ENCODE measurements at regions not wholly inside any gene's neighbourhood (a gene's known extent, or its start where the extent isn't known, plus 50 kb on each side); places are given as distances from the start of the nearest gene placed in this dataset.

DNA sequence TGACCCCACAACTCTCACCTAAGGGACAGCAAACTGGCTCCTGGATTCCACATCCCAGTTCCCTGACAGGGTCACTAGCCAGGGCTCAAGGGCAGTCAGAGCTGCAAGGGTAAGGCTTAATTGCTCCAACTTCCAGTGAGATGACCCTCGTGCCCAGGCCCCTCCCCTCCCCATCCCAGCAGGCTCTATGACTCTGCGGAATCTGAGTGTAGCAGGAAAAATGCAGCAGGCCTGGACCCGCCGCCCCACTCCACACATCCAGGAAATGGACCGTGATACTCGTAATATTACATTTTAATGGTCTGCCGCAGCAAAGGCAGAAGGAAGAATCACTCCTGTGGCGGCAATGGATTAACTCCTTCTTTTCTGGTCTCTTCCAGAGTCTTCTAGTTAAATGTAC, 91.7 kb upstream of the CHST15 start:
- POLR2A ChIA-PET = no interaction called here
- BruUV-seq (replicated peaks) = no TSS peak
- CTCF ChIA-PET = interaction anchor here (0.8 kb wide), 1 partner anchor 191 kb away, joined by 3 read pairs; no protein-coding TSS in a partner anchor

DNA sequence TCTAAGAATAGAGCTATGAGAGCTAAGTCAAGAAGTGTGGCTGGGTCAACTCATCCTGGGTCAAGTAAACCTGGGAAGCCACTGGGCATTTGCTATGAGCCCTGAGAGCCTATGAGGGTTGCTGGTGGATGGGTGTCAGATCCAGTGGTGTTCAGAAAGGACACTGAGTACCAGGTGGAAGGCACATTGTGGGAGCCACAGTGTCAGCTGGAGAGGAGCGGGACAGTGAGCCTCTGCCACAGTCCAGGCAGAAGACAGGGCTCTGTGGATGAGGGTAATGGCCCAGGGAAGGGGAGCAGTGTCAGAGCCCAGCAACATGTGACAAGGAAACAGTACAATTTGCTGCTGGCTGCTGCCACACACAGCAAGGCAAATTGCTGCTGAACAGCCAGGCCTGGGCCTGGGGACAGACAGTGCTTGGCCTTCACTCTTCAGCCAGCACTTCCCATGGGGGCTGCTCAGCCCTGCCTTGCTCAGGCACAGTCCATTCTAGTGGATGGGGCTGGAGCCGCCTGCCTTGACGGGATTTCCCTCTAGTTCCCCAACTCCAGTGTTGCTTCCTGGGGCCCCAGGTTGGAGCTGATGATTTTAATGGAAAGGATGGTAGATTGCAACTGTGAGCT, 90.9 kb upstream of the CHST15 start:
- ChIA-PET POLR2A (no interaction called here), RAD21 (ENCODE audit: unreplicated experiment) (no interaction called here), SMC1A (ENCODE audit: uncharacterized antibody, unreplicated experiment) (interaction anchor here (0.6 kb wide), 1 partner anchor 8 kb away, joined by 3 read pairs; no protein-coding TSS in a partner anchor), CTCF (no interaction called here)
- Histone ChIP-seq H3K36me3 (ENCODE audit: control insufficient read depth in 2 of 2, insufficient read depth in 2 of 2, low read length in 1 of 2) (no peaks in the 10 kb centered on the region), H3K4me3 (no peak overlapping the region), H3K9me3 (replicated peaks; ENCODE audit: control insufficient read depth, insufficient read depth, low read length) (no peaks in the 10 kb centered on the region), H3K27ac (ENCODE audit: control insufficient read depth, insufficient read depth) (no peak overlapping the region), H3K9ac (ENCODE audit: control insufficient read depth, insufficient read depth, low read length) (no peak overlapping the region), H4K20me1 (ENCODE audit: control insufficient read depth, insufficient read depth) (no peaks in the 10 kb centered on the region), H2AFZ (ENCODE audit: control insufficient read depth, low read depth, low read length) (no peak overlapping the region), H3K4me2 (ENCODE audit: control insufficient read depth, insufficient read depth) (no peak overlapping the region), H3K27me3 (replicated peaks in 1 of 2; ENCODE audit: control insufficient read depth in 2 of 2, insufficient read depth in 2 of 2, low read length in 1 of 2) (no peaks in the 10 kb centered on the region), H3K79me2 (ENCODE audit: control insufficient read depth, insufficient read depth, low read length) (no peaks in the 10 kb centered on the region), H3K4me1 (ENCODE audit: control insufficient read depth, insufficient read depth, low read length) (peaks cover 13% of the 10 kb centered on the region)
- in situ Hi-C loops (cut with MboI) (no loop called here), intact Hi-C loops (cut with micrococcal nuclease; ENCODE audit: unreplicated experiment) (no loop called here)
- no peak for FAIRE-seq
- 77% methylated on average over 3 of the region's 3 CpGs for WGBS (ENCODE audit: insufficient coverage, insufficient replicate concordance, low lambda C conversion rate, missing lambda C conversion rate)
- BruUV-seq (replicated peaks) = no TSS peak
- DNase-seq (ENCODE audit: low read depth, low spot score) = no peak
- no peak for ATAC-seq
- TF ChIP-seq EP300 (IDR thresholded peaks at IDR 0.05; ENCODE audit: borderline replicate concordance in 1 of 2, control insufficient read depth in 1 of 2, low read depth in 2 of 2, low read length in 2 of 2) (no peak), ZNF622 (IDR thresholded peaks at IDR 0.05) (no peak), BCL11A (IDR thresholded peaks at IDR 0.05; ENCODE audit: low read depth, low read length) (no peak), EGR1 (IDR thresholded peaks at IDR 0.05; ENCODE audit: borderline replicate concordance in 1 of 2, low read depth in 2 of 2, low read length in 2 of 2) (no peak), IKZF1 (conservative IDR thresholded peaks at IDR 0.05) (no peak), POLR2AphosphoS5 (IDR thresholded peaks at IDR 0.05; ENCODE audit: low read length) (no peak), MTA3 (IDR thresholded peaks at IDR 0.05; ENCODE audit: borderline replicate concordance, low read length) (no peak), TAF1 (IDR thresholded peaks at IDR 0.05; ENCODE audit: borderline replicate concordance, low read depth, low read length) (no peak), ZNF217 (IDR thresholded peaks at IDR 0.05) (no peak), ZZZ3 (IDR thresholded peaks at IDR 0.05; ENCODE audit: control insufficient read depth, insufficient read length, low read depth) (no peak), KDM1A (IDR thresholded peaks at IDR 0.05; ENCODE audit: borderline replicate concordance) (no peak), DPF2 (IDR thresholded peaks at IDR 0.05) (no peak), BHLHE40 (IDR thresholded peaks at IDR 0.05; ENCODE audit: borderline replicate concordance in 1 of 2, low read depth in 2 of 2, low read length in 1 of 2) (no peak), FOXK2 (IDR thresholded peaks at IDR 0.05) (no peak)
- TF ChIP-seq, protein P1, sequence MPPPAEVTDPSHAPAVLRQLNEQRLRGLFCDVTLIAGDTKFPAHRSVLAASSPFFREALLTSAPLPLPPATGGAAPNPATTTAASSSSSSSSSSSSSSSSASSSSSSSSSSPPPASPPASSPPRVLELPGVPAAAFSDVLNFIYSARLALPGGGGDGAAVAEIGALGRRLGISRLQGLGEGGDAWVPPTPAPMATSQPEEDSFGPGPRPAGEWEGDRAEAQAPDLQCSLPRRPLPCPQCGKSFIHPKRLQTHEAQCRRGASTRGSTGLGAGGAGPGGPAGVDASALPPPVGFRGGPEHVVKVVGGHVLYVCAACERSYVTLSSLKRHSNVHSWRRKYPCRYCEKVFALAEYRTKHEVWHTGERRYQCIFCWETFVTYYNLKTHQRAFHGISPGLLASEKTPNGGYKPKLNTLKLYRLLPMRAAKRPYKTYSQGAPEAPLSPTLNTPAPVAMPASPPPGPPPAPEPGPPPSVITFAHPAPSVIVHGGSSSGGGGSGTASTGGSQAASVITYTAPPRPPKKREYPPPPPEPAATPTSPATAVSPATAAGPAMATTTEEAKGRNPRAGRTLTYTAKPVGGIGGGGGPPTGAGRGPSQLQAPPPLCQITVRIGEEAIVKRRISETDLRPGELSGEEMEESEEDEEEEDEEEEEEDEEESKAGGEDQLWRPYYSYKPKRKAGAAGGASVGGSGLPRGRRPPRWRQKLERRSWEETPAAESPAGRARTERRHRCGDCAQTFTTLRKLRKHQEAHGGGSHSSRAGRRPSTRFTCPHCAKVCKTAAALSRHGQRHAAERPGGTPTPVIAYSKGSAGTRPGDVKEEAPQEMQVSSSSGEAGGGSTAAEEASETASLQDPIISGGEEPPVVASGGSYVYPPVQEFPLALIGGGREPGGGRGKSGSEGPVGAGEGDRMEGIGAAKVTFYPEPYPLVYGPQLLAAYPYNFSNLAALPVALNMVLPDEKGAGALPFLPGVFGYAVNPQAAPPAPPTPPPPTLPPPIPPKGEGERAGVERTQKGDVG (CRISPR knock-in tag; IDR thresholded peaks at IDR 0.05) = no peak

More for the DNA sequence above, 91.7 kb upstream of the CHST15 start:
- SMC1A ChIA-PET (ENCODE audit: uncharacterized antibody, unreplicated experiment) = no interaction called here
- DNase-seq (ENCODE audit: low read depth, low spot score) (no peak), ATAC-seq (no peak), FAIRE-seq (no peak)
- H3K36me3 ChIP-seq (ENCODE audit: control insufficient read depth in 2 of 2, insufficient read depth in 2 of 2, low read length in 1 of 2) = no peaks in the 10 kb centered on the region
- no peaks in the 10 kb centered on the region for H3K27me3 ChIP-seq (replicated peaks in 1 of 2; ENCODE audit: control insufficient read depth in 2 of 2, insufficient read depth in 2 of 2, low read length in 1 of 2)
- intact Hi-C loops (cut with micrococcal nuclease; ENCODE audit: unreplicated experiment) (no loop called here), in situ Hi-C loops (cut with MboI) (no loop called here)
- WGBS (ENCODE audit: insufficient coverage, insufficient replicate concordance, low lambda C conversion rate, missing lambda C conversion rate) = 71% methylated on average over 8 of the region's 8 CpGs
- RAD21 ChIA-PET (ENCODE audit: unreplicated experiment) = no interaction called here
- H3K4me1 ChIP-seq (ENCODE audit: control insufficient read depth, insufficient read depth, low read length) = peaks cover 13% of the 10 kb centered on the region
- no peak overlapping the region for H3K4me2 ChIP-seq (ENCODE audit: control insufficient read depth, insufficient read depth)
- TF ChIP-seq KAT2A (conservative IDR thresholded peaks at IDR 0.05; ENCODE audit: control insufficient read depth, low read depth, low read length) = no peak
- TF ChIP-seq TBL1XR1 (IDR thresholded peaks at IDR 0.05; ENCODE audit: low read depth, low read length) = no peak
- H3K9ac ChIP-seq (ENCODE audit: control insufficient read depth, insufficient read depth, low read length) = no peak overlapping the region
- no peaks in the 10 kb centered on the region for H3K9me3 ChIP-seq (replicated peaks; ENCODE audit: control insufficient read depth, insufficient read depth, low read length)
- no peak overlapping the region for H3K4me3 ChIP-seq
- no peak overlapping the region for H3K27ac ChIP-seq (ENCODE audit: control insufficient read depth, insufficient read depth)
- no peak overlapping the region for H2AFZ ChIP-seq (ENCODE audit: control insufficient read depth, low read depth, low read length)
- H4K20me1 ChIP-seq (ENCODE audit: control insufficient read depth, insufficient read depth) = no peaks in the 10 kb centered on the region
- no peaks in the 10 kb centered on the region for H3K79me2 ChIP-seq (ENCODE audit: control insufficient read depth, insufficient read depth, low read length)

All from GM12878 (cell line).